HCT116 (cell line): ENCODE measurements at regions not wholly inside any gene's neighbourhood (a gene's known extent, or its start where the extent isn't known, plus 50 kb on each side); places are given as distances from the start of the nearest gene placed in this dataset.

Source experiments
- ATAC-seq: fragments of 200-7000 bp; cut with Tn5 transposase; 2 replicates; pipeline ENCODE4 v1.9.1; 2020; ENCODE audit warnings: mild to moderate bottlenecking, moderate library complexity
- BruUV-seq: library from RNA; stranded (reverse); fragments of 400-500 nt; replicated peaks from 2 replicates; lab custom pipeline; 2021; lab: Mats Ljungman, UMichigan
- CTCF ChIA-PET: fragments of 300-600 bp; sonication (Branson Sonifier 250); formaldehyde crosslinking; loops from one replicate; lab custom pipeline; 2021; ENCODE audit warnings: antibody characterized with exemption; lab: Charles Lee
- POLR2A ChIA-PET: fragments of 300-600, 350-600 bp; sonication (Branson Sonifier 250); formaldehyde crosslinking; loops from one replicate; lab custom pipeline; 2021; ENCODE audit warnings: antibody characterized with exemption; lab: Charles Lee
- RAD21 ChIA-PET, 2 experiments: fragments of 300-600 bp; sonication (Branson Sonifier 250); formaldehyde crosslinking; loops; one replicate each; lab custom pipeline; 2023; ENCODE audit warnings: low total read pairs in 2 of 2; ENCODE audit not compliant: uncharacterized antibody in 2 of 2, unreplicated experiment in 2 of 2, low non-redundant PET in 1 of 2; lab: Charles Lee
- DNase-seq: peaks from one replicate; pipeline ENCODE4 v3.0.0-alpha.2; 2010; ENCODE audit warnings: low read depth, low spot score
- H2AFZ ChIP-seq: fragments of 200-600 bp; shearing (Covaris generic), sonication (generic); 2 replicates; pipeline ENCODE4 v1.6.1; 2017; ENCODE audit warnings: low read depth, mixed run types, mixed read lengths, antibody characterized with exemption, low read length; ENCODE audit not compliant: poor library complexity, severe bottlenecking
- H3K27ac ChIP-seq: 2 replicates; pipeline ENCODE4 v1.5.1; 2012; ENCODE audit warnings: low read depth, low read length
- H3K27me3 ChIP-seq: fragments of 200-600 bp; sonication (generic); 2 replicates; pipeline ENCODE4 v1.6.1; 2016; ENCODE audit warnings: mixed run types, low read length, mixed read lengths; ENCODE audit not compliant: insufficient read depth
- H3K36me3 ChIP-seq, 2 experiments: fragments of 200-500 bp in 1 of 2; fragments of 200-600 bp in 1 of 2; sonication (Bioruptor generic) in 1 of 2; sonication (generic) in 1 of 2; 2 replicates each; pipeline versions ENCODE4 v1.5.1 to v1.6.1; 2014 to 2016; ENCODE audit warnings: low read length in 2 of 2, inconsistent platforms in 1 of 2, mixed read lengths in 1 of 2, mixed run types in 1 of 2; ENCODE audit not compliant: insufficient read depth in 2 of 2, control insufficient read depth in 1 of 2
- H3K4me1 ChIP-seq, 2 experiments: fragments of 200-600 bp in 1 of 2; sonication (generic) in 1 of 2; 2 replicates each; pipeline versions ENCODE4 v1.5.1 to v1.6.1; 2012 to 2017; ENCODE audit warnings: low read length in 2 of 2, inconsistent platforms in 1 of 2, mild to moderate bottlenecking in 1 of 2, mixed read lengths in 1 of 2, mixed run types in 1 of 2, moderate library complexity in 1 of 2; ENCODE audit not compliant: insufficient read depth in 2 of 2, control insufficient read depth in 1 of 2
- H3K4me2 ChIP-seq: fragments of 200-600 bp; sonication (generic); 2 replicates; pipeline ENCODE4 v1.6.1; 2017; ENCODE audit warnings: mixed run types, low read length, mixed read lengths
- H3K4me3 ChIP-seq, 2 experiments: fragments of 200-600 bp in 1 of 2; sonication (generic) in 1 of 2; replicated peaks in 1 of 2; 2 replicates each; pipeline ENCODE4 v1.5.1; 2011 to 2016; ENCODE audit warnings: low read length in 2 of 2, control low read depth in 1 of 2, low read depth in 1 of 2, mild to moderate bottlenecking in 1 of 2, mixed read lengths in 1 of 2, mixed run types in 1 of 2
- H3K79me2 ChIP-seq: fragments of 200-600 bp; sonication (generic); 2 replicates; pipeline ENCODE4 v1.6.1; 2017; ENCODE audit warnings: mild to moderate bottlenecking, mixed run types, low read length, moderate library complexity, mixed read lengths; ENCODE audit not compliant: insufficient read depth
- H3K9ac ChIP-seq: fragments of 200-600 bp; sonication (generic); 2 replicates; pipeline ENCODE4 v1.6.1; 2016; ENCODE audit warnings: low read length, mixed read lengths
- H3K9me2 ChIP-seq: fragments of 200-600 bp; sonication (generic), shearing (Covaris generic); 2 replicates; pipeline ENCODE4 v1.6.1; 2017; ENCODE audit warnings: mixed run types, mild to moderate bottlenecking, moderate library complexity; ENCODE audit not compliant: insufficient read depth
- H3K9me3 ChIP-seq, 2 experiments: fragments of 200-500 bp in 1 of 2; fragments of 200-600 bp in 1 of 2; sonication (Bioruptor generic) in 1 of 2; sonication (generic) in 1 of 2; 2 replicates each; pipeline ENCODE4 v1.6.1; 2014 to 2017; ENCODE audit warnings: low read length in 2 of 2, mixed read lengths in 2 of 2, inconsistent platforms in 1 of 2, low read depth in 1 of 2, mild to moderate bottlenecking in 1 of 2, mixed run types in 1 of 2, moderate library complexity in 1 of 2; ENCODE audit not compliant: control insufficient read depth in 1 of 2, insufficient read depth in 1 of 2
- H4K20me1 ChIP-seq: fragments of 200-600 bp; sonication (generic), shearing (Covaris generic); 2 replicates; pipeline ENCODE4 v1.6.1; 2017; ENCODE audit warnings: mixed run types, mild to moderate bottlenecking, moderate library complexity; ENCODE audit not compliant: insufficient read depth
- CBX3 ChIP-seq: IDR thresholded peaks from 2 replicates; pipeline ENCODE4 v1.6.1; 2012; ENCODE audit warnings: low read depth
- CEBPB ChIP-seq: IDR thresholded peaks from 2 replicates; pipeline ENCODE4 v1.6.1; 2012; ENCODE audit warnings: low read depth
- EGR1 ChIP-seq: IDR thresholded peaks from 2 replicates; pipeline ENCODE4 v1.6.1; 2012; ENCODE audit warnings: low read depth
- EZH2phosphoT487 ChIP-seq: fragments of 200-600 bp; IDR thresholded peaks from 2 replicates; pipeline ENCODE4 v1.6.1; 2018; ENCODE audit warnings: antibody characterized with exemption, borderline replicate concordance
- JUND ChIP-seq: IDR thresholded peaks from 2 replicates; pipeline ENCODE4 v1.6.1; 2012
- MAX ChIP-seq: IDR thresholded peaks from 2 replicates; pipeline ENCODE4 v1.6.1; 2012
- POLR2AphosphoS5 ChIP-seq: IDR thresholded peaks from 2 replicates; pipeline ENCODE4 v1.6.1; 2011; ENCODE audit warnings: mild to moderate bottlenecking, low read depth, low read length, moderate library complexity
- SIN3A ChIP-seq: IDR thresholded peaks from 2 replicates; pipeline ENCODE4 v1.6.1; 2012; ENCODE audit warnings: low read depth
- TCF7L2 ChIP-seq: IDR thresholded peaks from 2 replicates; pipeline ENCODE4 v1.7.0; 2011; ENCODE audit warnings: borderline replicate concordance, inconsistent platforms; ENCODE audit not compliant: insufficient read depth, insufficient read length; ENCODE audit errors: extremely low read depth
- ZBTB33 ChIP-seq: IDR thresholded peaks from 2 replicates; pipeline ENCODE4 v1.6.1; 2011; ENCODE audit warnings: mild to moderate bottlenecking, low read length, moderate library complexity; ENCODE audit not compliant: insufficient replicate concordance; ENCODE audit errors: extremely low read depth
- ZFX ChIP-seq: fragments of 450-650 bp; IDR thresholded peaks from 2 replicates; pipeline ENCODE4 v1.6.1; 2017
- ZNF274 ChIP-seq: fragments of 200-500 bp; sonication (Bioruptor generic); IDR thresholded peaks from 2 replicates; pipeline ENCODE4 v1.6.1; 2014; ENCODE audit warnings: mild to moderate bottlenecking, low read depth, low read length, inconsistent platforms
- intact Hi-C: fragments of 100-400 bp; cut with micrococcal nuclease; formaldehyde crosslinking; loops from 2 replicates; pipeline ENCODE4 v1.10.0; 2022

GRCh38 chr2:138424436-138425140, 77.0 kb upstream of the SPOPL start:
- POLR2A ChIA-PET, result no interaction called here
- intact Hi-C loops, result loop anchor here (5.0 kb wide), 2 partner anchors 78 to 218 kb away; partner anchors contain the start of gene SPOPL
- H3K9ac ChIP-seq, result no peak overlapping the region
- H3K27me3 ChIP-seq, result no peaks in the 10 kb centered on the region
- RAD21 ChIA-PET, result no interaction called here
- 0 out of 4 replicates have a peak, but pooled peaks cover 0 to 5% of the 10 kb centered on the region in 2 experiments for H3K9me3 ChIP-seq
- CTCF ChIA-PET, result no interaction called here
- no peaks in the 10 kb centered on the region for H3K36me3 ChIP-seq
- H2AFZ ChIP-seq, result no peak overlapping the region
- no peak for DNase-seq
- no peaks in the 10 kb centered on the region for H4K20me1 ChIP-seq
- TF ChIP-seq POLR2AphosphoS5, result no peak
- no peak for TF ChIP-seq EGR1
- no peak for TF ChIP-seq SIN3A
- no peak for TF ChIP-seq ZBTB33
- no peak for TF ChIP-seq CEBPB
- no peak for TF ChIP-seq ZNF274
- TF ChIP-seq JUND, result no peak
- TF ChIP-seq TCF7L2, result no peak
- TF ChIP-seq EZH2phosphoT487, result no peak
- no peak for TF ChIP-seq MAX
- TF ChIP-seq CBX3, result no peak
- TF ChIP-seq ZFX, result no peak
- TF ChIP-seq, all 23 proteins: peak for 0
- no peak for ATAC-seq
- Histone ChIP-seq H3K4me2 (no peak overlapping the region), H3K79me2 (no peaks in the 10 kb centered on the region), H3K9me2 (no peaks in the 10 kb centered on the region), H3K4me3 (no peak overlapping the region), H3K27ac (no peak overlapping the region), H3K4me1 (peaks cover 17 to 38% of the 10 kb centered on the region in 2 experiments)
- BruUV-seq, result no TSS peak
